ENCODE measurements at regions not wholly inside any gene's neighbourhood (a gene's known extent, or its start where the extent isn't known, plus 50 kb on each side); places are given as distances from the start of the nearest gene placed in this dataset.

GRCh38 chr11:92380882-92381281 is 156.3 kb downstream of the FAT3 start:
- Histone ChIP-seq H3K36me3 (no peaks in the 10 kb centered on the region), H3K27me3 (no peaks in the 10 kb centered on the region), H3K4me1 (no peaks in the 10 kb centered on the region), H3K27ac (no peak overlapping the region), H3K4me3 (no peak overlapping the region), H3K9me3 (no peaks in the 10 kb centered on the region)
- ATAC-seq (ENCODE audit: low FRiP score in 2 of 2) (no peak), DNase-seq (no peak)
- TF ChIP-seq POLR2AphosphoS5 (IDR thresholded peaks at IDR 0.05) = no peak
- no peak for TF ChIP-seq POLR2A (IDR thresholded peaks at IDR 0.05)
- no peak for TF ChIP-seq CTCF (IDR thresholded peaks at IDR 0.05)
- TF ChIP-seq EP300 (IDR thresholded peaks at IDR 0.05) = no peak
- WGBS, 2 donors = 92 to 97% methylated on average over 3 of the region's 3 CpGs

GRCh38 chr11:92382311-92382710 is 157.7 kb downstream of the FAT3 start:
- Histone ChIP-seq H3K4me3 (no peak overlapping the region), H3K9me3 (no peaks in the 10 kb centered on the region), H3K27ac (no peak overlapping the region), H3K4me1 (no peaks in the 10 kb centered on the region), H3K27me3 (no peaks in the 10 kb centered on the region), H3K36me3 (no peaks in the 10 kb centered on the region)
- no peak for DNase-seq
- no peak for ATAC-seq (ENCODE audit: low FRiP score in 2 of 2)
- TF ChIP-seq CTCF (IDR thresholded peaks at IDR 0.05) = no peak
- TF ChIP-seq EP300 (IDR thresholded peaks at IDR 0.05) = no peak
- TF ChIP-seq POLR2A (IDR thresholded peaks at IDR 0.05) = no peak
- TF ChIP-seq POLR2AphosphoS5 (IDR thresholded peaks at IDR 0.05) = no peak
- 88% methylated on average over 3 of the region's 3 CpGs for WGBS, 2 donors

GRCh38 chr11:92383430-92383829 is 158.8 kb downstream of the FAT3 start:
- ATAC-seq (ENCODE audit: low FRiP score in 2 of 2) (peak in 1 of 2 donors; percentile 82), DNase-seq (no peak)
- no peaks in the 10 kb centered on the region for H3K27me3 ChIP-seq
- WGBS, 2 donors = 7 to 21% methylated on average over 1 of the region's 1 CpG
- H3K4me1 ChIP-seq = no peaks in the 10 kb centered on the region
- no peaks in the 10 kb centered on the region for H3K36me3 ChIP-seq
- no peak overlapping the region for H3K4me3 ChIP-seq
- H3K9me3 ChIP-seq = no peaks in the 10 kb centered on the region
- TF ChIP-seq POLR2AphosphoS5 (IDR thresholded peaks at IDR 0.05) (no peak), CTCF (IDR thresholded peaks at IDR 0.05) (no peak), EP300 (IDR thresholded peaks at IDR 0.05) (no peak), POLR2A (IDR thresholded peaks at IDR 0.05) (no peak)
- H3K27ac ChIP-seq = no peak overlapping the region

GRCh38 chr11:92384358-92384757 is 159.7 kb downstream of the FAT3 start:
- Histone ChIP-seq H3K36me3 (no peaks in the 10 kb centered on the region), H3K9me3 (no peaks in the 10 kb centered on the region), H3K4me3 (no peak overlapping the region), H3K4me1 (no peaks in the 10 kb centered on the region), H3K27ac (no peak overlapping the region), H3K27me3 (no peaks in the 10 kb centered on the region)
- 59 to 69% methylated on average over 2 of the region's 2 CpGs for whole genome bisulfite sequencing, 2 donors
- ATAC-seq (ENCODE audit: low FRiP score in 2 of 2) (no peak), DNase-seq (no peak)
- TF ChIP-seq POLR2AphosphoS5 (IDR thresholded peaks at IDR 0.05) (no peak), POLR2A (IDR thresholded peaks at IDR 0.05) (no peak), EP300 (IDR thresholded peaks at IDR 0.05) (no peak), CTCF (IDR thresholded peaks at IDR 0.05) (no peak)

GRCh38 chr11:92384802-92385201 is 160.2 kb downstream of the FAT3 start:
- ATAC-seq (ENCODE audit: low FRiP score in 2 of 2) (no peak), DNase-seq (no peak)
- Histone ChIP-seq H3K27ac (no peak overlapping the region), H3K27me3 (no peaks in the 10 kb centered on the region), H3K4me1 (no peaks in the 10 kb centered on the region), H3K36me3 (no peaks in the 10 kb centered on the region), H3K9me3 (no peaks in the 10 kb centered on the region), H3K4me3 (no peak overlapping the region)
- 45 to 46% methylated on average over 2 of the region's 2 CpGs for WGBS, 2 donors
- TF ChIP-seq CTCF (IDR thresholded peaks at IDR 0.05) = no peak
- no peak for TF ChIP-seq EP300 (IDR thresholded peaks at IDR 0.05)
- TF ChIP-seq POLR2AphosphoS5 (IDR thresholded peaks at IDR 0.05) = no peak

All from upper lobe of left lung (tissue), 6 donors.